GM12872 (cell line): ENCODE measurements at regions not wholly inside any gene's neighbourhood (a gene's known extent, or its start where the extent isn't known, plus 50 kb on each side); places are given as distances from the start of the nearest gene placed in this dataset.

Source experiments
- CTCF ChIP-seq: IDR thresholded peaks from 3 replicates; pipeline ENCODE4 v1.5.1; 2011; ENCODE audit warnings: low read depth, mild to moderate bottlenecking, low read length, moderate library complexity; ENCODE audit not compliant: insufficient read depth

- no peak for TF ChIP-seq CTCF
Measured at GRCh38 chr12:84644908-84645307, 267.7 kb downstream of the SLC6A15 start.

GRCh38 chr12:84643993-84644392 lies 268.6 kb downstream of the SLC6A15 start:
- TF ChIP-seq CTCF = no peak

GRCh38 chr12:84641940-84642545 lies 270.6 kb downstream of the SLC6A15 start:
- TF ChIP-seq CTCF = no peak

- TF ChIP-seq CTCF = no peak
Measured at GRCh38 chr12:84638811-84639368, 273.7 kb downstream of the SLC6A15 start.

- TF ChIP-seq CTCF = no peak
Measured at GRCh38 chr12:84637926-84638325, 274.7 kb downstream of the SLC6A15 start.

- TF ChIP-seq CTCF = no peak
Measured at GRCh38 chr12:84636801-84637290, 275.8 kb downstream of the SLC6A15 start.

GRCh38 chr12:84634526-84634925 lies 278.1 kb downstream of the SLC6A15 start:
- TF ChIP-seq CTCF = no peak
